HepG2 (cell line): ENCODE measurements at regions not wholly inside any gene's neighbourhood (a gene's known extent, or its start where the extent isn't known, plus 50 kb on each side); places are given as distances from the start of the nearest gene placed in this dataset.

Experiments
- FOXM1 ChIP-seq: sonication (generic); formaldehyde crosslinking; IDR thresholded peaks from 2 replicates; pipeline ENCODE4 v1.5.0; 2020; ENCODE audit warnings: missing genetic modification reagents
- HHEX ChIP-seq: IDR thresholded peaks from 2 replicates; pipeline ENCODE4 v1.6.1; 2016; ENCODE audit warnings: control low read depth
- HOMEZ ChIP-seq: IDR thresholded peaks from 2 replicates; pipeline ENCODE4 v1.6.1; 2016; ENCODE audit warnings: low read depth
- KIAA2018 ChIP-seq: sonication (generic); formaldehyde crosslinking; IDR thresholded peaks from 2 replicates; pipeline ENCODE4 v1.5.0; 2020; ENCODE audit warnings: mild to moderate bottlenecking, missing genetic modification reagents, borderline replicate concordance
- NRL ChIP-seq: sonication (generic); formaldehyde crosslinking; IDR thresholded peaks from 2 replicates; pipeline ENCODE4 v1.5.0; 2020; ENCODE audit warnings: missing genetic modification reagents, mild to moderate bottlenecking, moderate library complexity, borderline replicate concordance
- SATB2 ChIP-seq: sonication (generic); formaldehyde crosslinking; IDR thresholded peaks from 2 replicates; pipeline ENCODE4 v1.5.0; 2020; ENCODE audit warnings: missing genetic modification reagents
- SNAI1 ChIP-seq: sonication (generic); formaldehyde crosslinking; IDR thresholded peaks from 2 replicates; pipeline ENCODE4 v1.5.0; 2020; ENCODE audit warnings: mild to moderate bottlenecking, missing genetic modification reagents, borderline replicate concordance
- SOX5 ChIP-seq: IDR thresholded peaks from 2 replicates; pipeline ENCODE4 v1.6.1; 2016; ENCODE audit warnings: borderline replicate concordance
- STAG1 ChIP-seq: sonication (generic); formaldehyde crosslinking; IDR thresholded peaks from 2 replicates; pipeline ENCODE4 v1.4.0; 2020; ENCODE audit warnings: missing genetic modification reagents
- ZFYVE20 ChIP-seq: sonication (generic); formaldehyde crosslinking; IDR thresholded peaks from 2 replicates; pipeline ENCODE4 v1.8.0; 2023; ENCODE audit warnings: low read depth, mild to moderate bottlenecking, moderate library complexity, missing genetic modification reagents, borderline replicate concordance
- ZNF142 ChIP-seq: sonication (generic); formaldehyde crosslinking; IDR thresholded peaks from 2 replicates; pipeline ENCODE4 v1.4.0; 2020; ENCODE audit warnings: missing genetic modification reagents
- ZNF766 ChIP-seq: sonication (generic); formaldehyde crosslinking; IDR thresholded peaks from 2 replicates; pipeline ENCODE4 v1.5.0; 2020; ENCODE audit warnings: missing genetic modification reagents, borderline replicate concordance
- ZNF780A ChIP-seq: sonication (generic); formaldehyde crosslinking; IDR thresholded peaks from 2 replicates; pipeline ENCODE4 v1.8.0; 2022; ENCODE audit warnings: mild to moderate bottlenecking, missing genetic modification reagents, moderate library complexity
- ZNF816 ChIP-seq: sonication (generic); formaldehyde crosslinking; IDR thresholded peaks from 2 replicates; pipeline ENCODE4 v1.8.0; 2022; ENCODE audit warnings: missing genetic modification reagents, mild to moderate bottlenecking, borderline replicate concordance

GRCh38 chr2:8118940-8119781 is 562.7 kb upstream of the ID2 start (continued):
- TF ChIP-seq ZFYVE20: no peak
- TF ChIP-seq HOMEZ (CRISPR knock-in tag): no peak
- no peak for TF ChIP-seq STAG1 (CRISPR knock-in tag)
- TF ChIP-seq HHEX (CRISPR knock-in tag): no peak
- no peak for TF ChIP-seq SOX5 (CRISPR knock-in tag)
- TF ChIP-seq KIAA2018: no peak
- TF ChIP-seq ZNF142 (CRISPR knock-in tag): no peak
- no peak for TF ChIP-seq FOXM1
- 0 out of 2 replicates have a peak, but pooled peaks have one; percentile 22 for TF ChIP-seq ZNF816 (CRISPR knock-in tag)
- TF ChIP-seq ZNF766 (CRISPR knock-in tag): no peak
- TF ChIP-seq SNAI1 (CRISPR knock-in tag): peak; percentile 71; the same call in 1 of the 2 replicates
- no peak for TF ChIP-seq ZNF780A (CRISPR knock-in tag)
- TF ChIP-seq NRL (CRISPR knock-in tag): peak; percentile 82
- TF ChIP-seq SATB2: no peak
